B cell (primary cell): ENCODE measurements at regions not wholly inside any gene's neighbourhood (a gene's known extent, or its start where the extent isn't known, plus 50 kb on each side); places are given as distances from the start of the nearest gene placed in this dataset.

ENCODE experiments used
- ATAC-seq: fragments of 200-7000 bp; cut with Tn5 transposase; one replicate; pipeline ENCODE4 v1.10.0; 2021; ENCODE audit warnings: low read depth, mild to moderate bottlenecking, moderate number of reproducible peaks, moderate library complexity
- CTCF ChIA-PET: fragments of 350-600 bp; sonication (Branson Sonifier 250); formaldehyde crosslinking; loops from one replicate; lab custom pipeline; 2021; ENCODE audit warnings: antibody characterized with exemption, inconsistent platforms; lab: Charles Lee
- POLR2A ChIA-PET: fragments of 350-600 bp; sonication (Branson Sonifier 250); formaldehyde crosslinking; loops from one replicate; lab custom pipeline; 2021; ENCODE audit warnings: antibody characterized with exemption; lab: Charles Lee
- DNase-seq: peaks from one replicate; pipeline ENCODE4 v3.0.0; 2013
- H2AFZ ChIP-seq: 2 replicates; pipeline ENCODE4 v1.6.1; 2012; ENCODE audit warnings: mild to moderate bottlenecking, low read depth, low read length; ENCODE audit not compliant: insufficient read depth, poor library complexity, severe bottlenecking
- H3K27ac ChIP-seq, 2 donors: 1 replicate in 1 of 2; 2 replicates in 1 of 2; pipeline ENCODE4 v1.5.1; 2012 to 2013; ENCODE audit warnings: low read length in 2 of 2, mild to moderate bottlenecking in 2 of 2, moderate library complexity in 1 of 2
- H3K27me3 ChIP-seq, 4 experiments: fragments of 200-600 bp in 1 of 4; sonication (generic) in 1 of 4; replicated peaks in 1 of 4; 1 replicate in 2 of 4; 2 replicates in 2 of 4; pipeline versions ENCODE4 v1.6.1 to v1.7.0; 2013 to 2016; ENCODE audit warnings: low read length in 3 of 4, mild to moderate bottlenecking in 2 of 4, mixed read lengths in 1 of 4, moderate library complexity in 1 of 4; ENCODE audit not compliant: insufficient read depth in 4 of 4, control insufficient read depth in 3 of 4; ENCODE audit errors: control extremely low read depth in 1 of 4
- H3K36me3 ChIP-seq, 2 experiments: replicated peaks in 1 of 2; 1 replicate in 1 of 2; 2 replicates in 1 of 2; pipeline versions ENCODE4 v1.6.1 to v1.7.1; 2013; ENCODE audit warnings: low read length in 1 of 2; ENCODE audit not compliant: insufficient read depth in 2 of 2, control insufficient read depth in 1 of 2; ENCODE audit errors: control extremely low read depth in 1 of 2, extremely low read depth in 1 of 2
- H3K4me1 ChIP-seq, 2 donors: fragments of 200-600 bp in 1 of 2; sonication (generic) in 1 of 2; 1 replicate in 1 of 2; 2 replicates in 1 of 2; pipeline versions ENCODE4 v1.5.1 to v1.6.1; 2013 to 2017; ENCODE audit warnings: low read length in 2 of 2; ENCODE audit not compliant: control insufficient read depth in 2 of 2, insufficient read depth in 2 of 2
- H3K4me2 ChIP-seq: replicated peaks from 2 replicates; pipeline ENCODE3; 2012; ENCODE audit warnings: mild to moderate bottlenecking, low read depth, low read length; ENCODE audit not compliant: poor library complexity, severe bottlenecking
- H3K4me3 ChIP-seq, 5 experiments: fragments of 200-600 bp in 1 of 5; sonication (generic) in 1 of 5; 1 replicate in 3 of 5; 2 replicates in 2 of 5; pipeline versions ENCODE4 v1.5.1 to v1.7.0; 2011 to 2016; ENCODE audit warnings: low read length in 4 of 5, mild to moderate bottlenecking in 4 of 5, low read depth in 2 of 5, control low read depth in 1 of 5, moderate library complexity in 1 of 5; ENCODE audit not compliant: insufficient read depth in 1 of 5; ENCODE audit errors: control extremely low read depth in 1 of 5, extremely low read depth in 1 of 5
- H3K79me2 ChIP-seq: fragments of 200-600 bp; sonication (generic); one replicate; pipeline ENCODE4 v1.6.0; 2016; ENCODE audit warnings: low read length; ENCODE audit not compliant: control insufficient read depth, insufficient read depth
- H3K9ac ChIP-seq: fragments of 200-600 bp; sonication (generic); 2 replicates; pipeline ENCODE4 v1.6.1; 2017; ENCODE audit warnings: mild to moderate bottlenecking, low read length, moderate library complexity
- H3K9me3 ChIP-seq, 3 donors: one replicate each; pipeline versions ENCODE4 v1.6.1 to v1.7.1; 2013; ENCODE audit warnings: low read length in 2 of 3; ENCODE audit not compliant: control insufficient read depth in 2 of 3, insufficient read depth in 1 of 3; ENCODE audit errors: control extremely low read depth in 1 of 3
- H4K20me1 ChIP-seq: 2 replicates; pipeline ENCODE4 v1.6.0; 2012; ENCODE audit warnings: mild to moderate bottlenecking, low read length; ENCODE audit not compliant: insufficient read depth, control insufficient read depth, poor library complexity, severe bottlenecking
- H3K27ac Mint-ChIP-seq: one replicate; pipeline ENCODE4 v1.8.0; 2021; ENCODE audit warnings: mixed read lengths
- H3K27me3 Mint-ChIP-seq: one replicate; pipeline ENCODE4 v1.8.0; 2021; ENCODE audit warnings: mixed read lengths
- H3K4me1 Mint-ChIP-seq: one replicate; pipeline ENCODE4 v1.8.0; 2021; ENCODE audit warnings: mixed read lengths
- H3K4me3 Mint-ChIP-seq: one replicate; pipeline ENCODE4 v1.8.0; 2021; ENCODE audit warnings: mixed read lengths
- H3K9me3 Mint-ChIP-seq: one replicate; pipeline ENCODE4 v1.8.0; 2022; ENCODE audit warnings: mixed read lengths; ENCODE audit not compliant: insufficient read depth
- EZH2 ChIP-seq: IDR thresholded peaks from 2 replicates; pipeline ENCODE4 v1.6.1; 2012; ENCODE audit warnings: borderline replicate concordance, low read depth, mild to moderate bottlenecking, moderate library complexity, low read length; ENCODE audit not compliant: insufficient read depth, poor library complexity, severe bottlenecking
- WGBS: methylation state at CpG from one replicate; pipeline ENCODE4 v1.1.5; 2013; ENCODE audit warnings: missing lambda C conversion rate; ENCODE audit not compliant: insufficient coverage; 5-methylcytosine and 5-hydroxymethylcytosine counted together
- intact Hi-C: fragments of 100-400 bp; cut with micrococcal nuclease; formaldehyde crosslinking; loops from one replicate; pipeline ENCODE4 v1.10.0; 2022
- TF ChIP-seq, protein P1 (sequence below): fragments of 200-600 bp; IDR thresholded peaks from one replicate; pipeline ENCODE4 v1.8.0; 2022; ENCODE audit warnings: antibody characterized with exemption, mild to moderate bottlenecking

DNA sequence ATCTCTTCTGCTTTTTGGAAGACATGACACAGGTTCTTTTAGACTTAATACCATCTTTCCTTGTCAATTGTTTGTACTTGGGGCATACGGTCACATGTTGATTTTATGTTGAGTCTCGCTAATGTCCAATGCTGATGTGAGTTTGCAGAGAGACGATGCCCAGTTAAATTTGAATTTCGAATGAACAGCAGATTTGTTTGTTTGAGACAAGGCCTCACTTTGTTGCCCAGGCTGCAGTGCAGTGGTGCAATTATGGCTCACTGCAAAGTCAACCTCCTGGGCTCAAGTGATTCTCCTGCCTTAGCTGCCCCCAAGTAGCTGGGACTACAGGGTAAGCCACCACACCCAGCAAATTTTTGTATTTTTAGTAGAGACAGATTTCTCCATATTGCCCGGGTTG lies 473.5 kb downstream of the RIT2 start:
- TF ChIP-seq EZH2, result no peak
- TF ChIP-seq, protein P1, sequence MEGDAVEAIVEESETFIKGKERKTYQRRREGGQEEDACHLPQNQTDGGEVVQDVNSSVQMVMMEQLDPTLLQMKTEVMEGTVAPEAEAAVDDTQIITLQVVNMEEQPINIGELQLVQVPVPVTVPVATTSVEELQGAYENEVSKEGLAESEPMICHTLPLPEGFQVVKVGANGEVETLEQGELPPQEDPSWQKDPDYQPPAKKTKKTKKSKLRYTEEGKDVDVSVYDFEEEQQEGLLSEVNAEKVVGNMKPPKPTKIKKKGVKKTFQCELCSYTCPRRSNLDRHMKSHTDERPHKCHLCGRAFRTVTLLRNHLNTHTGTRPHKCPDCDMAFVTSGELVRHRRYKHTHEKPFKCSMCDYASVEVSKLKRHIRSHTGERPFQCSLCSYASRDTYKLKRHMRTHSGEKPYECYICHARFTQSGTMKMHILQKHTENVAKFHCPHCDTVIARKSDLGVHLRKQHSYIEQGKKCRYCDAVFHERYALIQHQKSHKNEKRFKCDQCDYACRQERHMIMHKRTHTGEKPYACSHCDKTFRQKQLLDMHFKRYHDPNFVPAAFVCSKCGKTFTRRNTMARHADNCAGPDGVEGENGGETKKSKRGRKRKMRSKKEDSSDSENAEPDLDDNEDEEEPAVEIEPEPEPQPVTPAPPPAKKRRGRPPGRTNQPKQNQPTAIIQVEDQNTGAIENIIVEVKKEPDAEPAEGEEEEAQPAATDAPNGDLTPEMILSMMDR, result no peak
- Mint-ChIP-seq H3K27ac (no peak overlapping the region), H3K27me3 (no peaks in the 10 kb centered on the region), H3K4me3 (no peak overlapping the region), H3K9me3 (peaks cover 4% of the 10 kb centered on the region), H3K4me1 (no peaks in the 10 kb centered on the region)
- intact Hi-C loops, result no loop called here
- no peaks in the 10 kb centered on the region for H3K79me2 ChIP-seq
- 96% methylated on average over 5 of the region's 5 CpGs for WGBS
- no peaks in the 10 kb centered on the region for H3K4me1 ChIP-seq
- no peaks in the 10 kb centered on the region for H3K27me3 ChIP-seq
- ATAC-seq (no peak), DNase-seq (no peak)
- no peaks in the 10 kb centered on the region for H4K20me1 ChIP-seq
- no peak overlapping the region for H3K27ac ChIP-seq
- H3K4me2 ChIP-seq, result no peak overlapping the region
- no peaks in the 10 kb centered on the region for H3K36me3 ChIP-seq
- no peak overlapping the region for H2AFZ ChIP-seq
- no peak overlapping the region for H3K9ac ChIP-seq
- H3K4me3 ChIP-seq, result no peak overlapping the region
- ChIA-PET POLR2A (no interaction called here), CTCF (no interaction called here)
- no peaks in the 10 kb centered on the region for H3K9me3 ChIP-seq

DNA sequence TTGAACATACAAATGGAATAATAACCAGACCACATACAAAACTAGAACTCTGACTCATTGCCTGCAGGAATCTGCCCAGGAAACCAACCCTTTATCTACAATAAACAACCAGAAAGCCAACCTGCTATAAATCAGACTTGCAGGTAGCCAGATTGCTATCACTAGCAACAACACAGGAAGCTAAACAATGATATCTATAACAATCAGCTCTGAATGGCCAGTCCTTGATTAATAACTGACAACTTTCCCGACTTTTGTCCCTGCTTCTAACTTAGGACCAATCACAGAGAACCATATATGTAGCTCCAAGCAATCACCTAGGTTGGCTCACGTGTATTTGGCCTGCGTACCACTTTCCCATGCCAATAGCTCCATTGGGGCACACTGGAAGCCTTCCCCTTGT lies 470.8 kb downstream of the RIT2 start:
- POLR2A ChIA-PET, result no interaction called here
- Histone ChIP-seq H4K20me1 (no peaks in the 10 kb centered on the region), H3K9ac (no peak overlapping the region), H2AFZ (no peak overlapping the region), H3K36me3 (no peaks in the 10 kb centered on the region), H3K4me1 (no peaks in the 10 kb centered on the region), H3K27ac (no peak overlapping the region), H3K9me3 (no peaks in the 10 kb centered on the region), H3K79me2 (no peaks in the 10 kb centered on the region), H3K4me2 (no peak overlapping the region), H3K27me3 (no peaks in the 10 kb centered on the region), H3K4me3 (no peak overlapping the region)
- H3K27ac Mint-ChIP-seq, result no peak overlapping the region
- ATAC-seq (no peak), DNase-seq (no peak)
- peaks cover 2% of the 10 kb centered on the region for H3K9me3 Mint-ChIP-seq
- intact Hi-C loops, result no loop called here
- no peak for TF ChIP-seq EZH2
- TF ChIP-seq, protein P1, result no peak
- no peaks in the 10 kb centered on the region for H3K27me3 Mint-ChIP-seq
- WGBS, result 30% methylated on average over 3 of the region's 3 CpGs
- no peaks in the 10 kb centered on the region for H3K4me1 Mint-ChIP-seq
- CTCF ChIA-PET, result no interaction called here
- H3K4me3 Mint-ChIP-seq, result no peak overlapping the region
